ENCODE measurements at regions not wholly inside any gene's neighbourhood (a gene's known extent, or its start where the extent isn't known, plus 50 kb on each side); places are given as distances from the start of the nearest gene placed in this dataset.

DNA sequence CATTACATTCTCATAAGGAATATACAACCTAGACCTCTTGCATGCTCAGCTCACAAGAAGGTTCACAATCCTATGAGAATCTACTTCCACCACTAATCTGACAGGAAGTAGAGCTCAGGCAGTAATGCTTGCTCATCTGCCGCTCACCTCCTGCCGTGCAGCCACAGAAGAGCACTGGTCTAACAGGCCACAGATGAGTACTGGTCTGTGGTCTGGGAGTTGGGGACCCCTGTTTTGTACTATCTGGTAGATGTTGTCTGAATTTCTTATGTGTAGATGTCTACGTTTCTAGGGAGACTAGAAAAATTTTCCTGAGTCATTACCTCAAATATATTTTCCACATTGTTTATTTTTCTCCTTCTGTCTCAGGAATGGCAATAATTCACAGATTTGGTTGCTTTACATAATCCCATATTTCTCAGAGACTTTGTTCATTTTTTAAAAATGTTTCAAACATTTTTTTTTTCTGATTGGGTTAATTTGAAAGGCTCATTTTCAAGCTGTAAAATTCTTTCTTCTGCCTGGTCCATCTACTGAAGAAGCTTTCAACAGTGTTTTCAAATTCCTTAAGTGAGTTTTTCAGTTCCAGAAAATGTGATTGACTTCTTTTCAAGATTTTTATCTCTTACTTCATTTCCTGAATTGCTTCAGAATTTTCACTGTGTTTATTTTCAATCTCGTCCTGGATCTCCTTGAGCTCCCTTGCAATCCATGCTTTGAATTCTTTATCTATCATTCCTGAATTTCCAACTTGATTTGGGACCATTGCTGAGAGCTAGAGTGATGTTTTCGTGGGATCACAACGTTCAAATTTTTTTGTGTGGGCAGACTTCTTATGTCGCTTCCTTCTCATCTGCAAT lies 1322.2 kb downstream of the PCDH9 start:
- H3K27ac ChIP-seq = no peak overlapping the region
- no peaks in the 10 kb centered on the region for H3K4me1 ChIP-seq (ENCODE audit: insufficient read depth)
- no peaks in the 10 kb centered on the region for H3K9me3 ChIP-seq (ENCODE audit: low read depth)
- no peaks in the 10 kb centered on the region for H3K27me3 ChIP-seq
- no peaks in the 10 kb centered on the region for H3K9me2 ChIP-seq (replicated peaks; ENCODE audit: insufficient read depth)
- H3K79me2 ChIP-seq = no peaks in the 10 kb centered on the region
- H3K4me2 ChIP-seq = no peak overlapping the region
- DNase-seq (ENCODE audit: low spot score) = no peak
- TF ChIP-seq EZH2phosphoT487 (IDR thresholded peaks at IDR 0.05; ENCODE audit: low read depth, severe bottlenecking, unreplicated experiment) = no peak
- WGBS (ENCODE audit: low lambda C conversion rate, missing lambda C conversion rate) = 88% methylated on average over 7 of the region's 7 CpGs
- no peaks in the 10 kb centered on the region for H4K20me1 ChIP-seq (ENCODE audit: insufficient read depth, poor library complexity, severe bottlenecking)
- H3K36me3 ChIP-seq (replicated peaks; ENCODE audit: insufficient read depth, low read depth) = no peaks in the 10 kb centered on the region
- H3K4me3 ChIP-seq = no peak overlapping the region
- no peak overlapping the region for H2AFZ ChIP-seq

DNA sequence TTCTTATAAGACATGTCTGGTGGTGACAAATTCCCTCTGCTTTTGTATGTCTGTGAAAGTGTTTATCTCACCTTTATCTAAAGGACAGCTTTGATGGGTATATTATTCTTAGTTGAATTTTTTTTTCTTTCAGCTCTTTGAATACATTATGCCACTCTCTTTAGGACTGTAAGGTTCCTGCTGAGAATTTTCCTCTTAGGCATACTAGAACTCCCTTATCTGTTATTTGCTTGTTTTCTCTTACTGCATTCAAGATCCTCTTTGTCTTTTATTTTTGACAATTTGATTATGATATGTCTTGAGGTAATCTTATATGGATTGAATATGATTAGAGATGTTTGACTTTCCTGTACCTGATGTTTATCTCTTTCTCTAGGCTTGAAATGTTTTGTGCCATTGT lies 1328.4 kb downstream of the PCDH9 start:
- H3K27me3 ChIP-seq = no peaks in the 10 kb centered on the region
- H2AFZ ChIP-seq = no peak overlapping the region
- no peak for TF ChIP-seq EZH2phosphoT487 (IDR thresholded peaks at IDR 0.05; ENCODE audit: low read depth, severe bottlenecking, unreplicated experiment)
- TF ChIP-seq, protein P1, sequence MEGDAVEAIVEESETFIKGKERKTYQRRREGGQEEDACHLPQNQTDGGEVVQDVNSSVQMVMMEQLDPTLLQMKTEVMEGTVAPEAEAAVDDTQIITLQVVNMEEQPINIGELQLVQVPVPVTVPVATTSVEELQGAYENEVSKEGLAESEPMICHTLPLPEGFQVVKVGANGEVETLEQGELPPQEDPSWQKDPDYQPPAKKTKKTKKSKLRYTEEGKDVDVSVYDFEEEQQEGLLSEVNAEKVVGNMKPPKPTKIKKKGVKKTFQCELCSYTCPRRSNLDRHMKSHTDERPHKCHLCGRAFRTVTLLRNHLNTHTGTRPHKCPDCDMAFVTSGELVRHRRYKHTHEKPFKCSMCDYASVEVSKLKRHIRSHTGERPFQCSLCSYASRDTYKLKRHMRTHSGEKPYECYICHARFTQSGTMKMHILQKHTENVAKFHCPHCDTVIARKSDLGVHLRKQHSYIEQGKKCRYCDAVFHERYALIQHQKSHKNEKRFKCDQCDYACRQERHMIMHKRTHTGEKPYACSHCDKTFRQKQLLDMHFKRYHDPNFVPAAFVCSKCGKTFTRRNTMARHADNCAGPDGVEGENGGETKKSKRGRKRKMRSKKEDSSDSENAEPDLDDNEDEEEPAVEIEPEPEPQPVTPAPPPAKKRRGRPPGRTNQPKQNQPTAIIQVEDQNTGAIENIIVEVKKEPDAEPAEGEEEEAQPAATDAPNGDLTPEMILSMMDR (IDR thresholded peaks at IDR 0.05; ENCODE audit: poor library complexity) = no peak
- TF ChIP-seq EZH2 (IDR thresholded peaks at IDR 0.05; ENCODE audit: borderline replicate concordance) = no peak
- no peak overlapping the region for H3K4me2 ChIP-seq
- no peaks in the 10 kb centered on the region for H3K4me1 ChIP-seq (ENCODE audit: insufficient read depth)
- no peaks in the 10 kb centered on the region for H3K36me3 ChIP-seq (replicated peaks; ENCODE audit: insufficient read depth, low read depth)
- no peaks in the 10 kb centered on the region for H3K79me2 ChIP-seq
- H3K9me3 ChIP-seq (ENCODE audit: low read depth) = no peaks in the 10 kb centered on the region
- H4K20me1 ChIP-seq (ENCODE audit: insufficient read depth, poor library complexity, severe bottlenecking) = no peaks in the 10 kb centered on the region
- H3K9me2 ChIP-seq (replicated peaks; ENCODE audit: insufficient read depth) = no peaks in the 10 kb centered on the region
- DNase-seq (ENCODE audit: low spot score) = no peak
- no peak overlapping the region for H3K27ac ChIP-seq
- H3K4me3 ChIP-seq = no peak overlapping the region

DNA sequence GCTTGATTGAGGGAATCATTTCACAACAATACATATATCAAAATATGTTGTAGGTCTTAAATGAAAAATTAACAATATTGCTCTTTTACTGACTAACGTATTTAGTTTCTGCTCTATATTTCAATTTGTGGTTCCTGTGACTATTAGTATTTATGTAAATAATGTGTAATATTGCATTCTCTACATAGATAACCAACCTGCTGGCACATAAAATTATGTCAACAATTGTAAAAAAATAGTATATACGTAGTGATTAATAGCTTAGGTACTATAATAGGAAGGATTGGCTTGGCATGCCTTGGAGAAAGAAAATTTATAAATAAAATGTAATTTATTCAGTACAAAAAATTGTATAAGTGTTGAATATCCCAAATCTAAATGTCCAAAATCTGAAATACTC lies 1336.1 kb downstream of the PCDH9 start:
- Histone ChIP-seq H3K9me2 (replicated peaks; ENCODE audit: insufficient read depth) (no peaks in the 10 kb centered on the region), H3K9me3 (ENCODE audit: low read depth) (no peaks in the 10 kb centered on the region), H3K4me3 (no peak overlapping the region), H3K36me3 (replicated peaks; ENCODE audit: insufficient read depth, low read depth) (no peaks in the 10 kb centered on the region), H2AFZ (no peak overlapping the region), H3K4me2 (no peak overlapping the region), H3K79me2 (no peaks in the 10 kb centered on the region), H3K27ac (no peak overlapping the region), H4K20me1 (ENCODE audit: insufficient read depth, poor library complexity, severe bottlenecking) (no peaks in the 10 kb centered on the region), H3K27me3 (no peaks in the 10 kb centered on the region), H3K4me1 (ENCODE audit: insufficient read depth) (no peaks in the 10 kb centered on the region)
- TF ChIP-seq, protein P1 (IDR thresholded peaks at IDR 0.05; ENCODE audit: poor library complexity) = no peak
- TF ChIP-seq EZH2 (IDR thresholded peaks at IDR 0.05; ENCODE audit: borderline replicate concordance) (no peak), EZH2phosphoT487 (IDR thresholded peaks at IDR 0.05; ENCODE audit: low read depth, severe bottlenecking, unreplicated experiment) (no peak)
- WGBS (ENCODE audit: low lambda C conversion rate, missing lambda C conversion rate) = 89% methylated on average over 2 of the region's 2 CpGs
- DNase-seq (ENCODE audit: low spot score) = no peak

DNA sequence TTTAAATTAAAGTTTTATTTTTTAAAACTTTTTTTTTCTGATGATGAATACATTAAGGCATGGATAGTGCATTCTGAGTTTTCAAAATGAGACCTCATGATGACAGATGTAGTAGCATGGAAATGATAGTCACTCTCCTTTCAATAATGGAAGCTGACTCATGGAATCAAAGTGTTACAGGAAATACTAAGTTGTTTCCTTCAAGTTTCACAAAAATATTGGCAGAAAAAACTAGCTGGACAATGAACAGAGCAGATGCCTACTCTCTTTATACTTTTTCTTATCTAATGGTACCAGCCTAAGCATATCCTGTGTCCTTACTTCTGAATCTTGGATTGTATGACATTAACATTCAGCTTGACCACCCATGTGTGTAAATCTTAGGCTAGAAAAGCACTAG lies 1337.3 kb downstream of the PCDH9 start:
- Histone ChIP-seq H2AFZ (no peak overlapping the region), H3K4me1 (ENCODE audit: insufficient read depth) (no peaks in the 10 kb centered on the region), H3K27me3 (no peaks in the 10 kb centered on the region), H3K79me2 (no peaks in the 10 kb centered on the region), H3K27ac (no peak overlapping the region), H3K4me2 (no peak overlapping the region), H3K9me2 (replicated peaks; ENCODE audit: insufficient read depth) (no peaks in the 10 kb centered on the region), H3K9me3 (ENCODE audit: low read depth) (no peaks in the 10 kb centered on the region), H4K20me1 (ENCODE audit: insufficient read depth, poor library complexity, severe bottlenecking) (no peaks in the 10 kb centered on the region), H3K4me3 (no peak overlapping the region), H3K36me3 (replicated peaks; ENCODE audit: insufficient read depth, low read depth) (no peaks in the 10 kb centered on the region)
- no peak for TF ChIP-seq EZH2 (IDR thresholded peaks at IDR 0.05; ENCODE audit: borderline replicate concordance)
- no peak for TF ChIP-seq EZH2phosphoT487 (IDR thresholded peaks at IDR 0.05; ENCODE audit: low read depth, severe bottlenecking, unreplicated experiment)
- TF ChIP-seq, protein P1 (IDR thresholded peaks at IDR 0.05; ENCODE audit: poor library complexity) = no peak
- DNase-seq (ENCODE audit: low spot score) = no peak

Measured in hepatocyte (in vitro differentiated cells).